GM21576 (cell line): ENCODE measurements at regions not wholly inside any gene's neighbourhood (a gene's known extent, or its start where the extent isn't known, plus 50 kb on each side); places are given as distances from the start of the nearest gene placed in this dataset.

Experiments
- ATAC-seq: cut with Tn5 transposase; IDR thresholded peaks from one replicate; pipeline ENCODE4 v1.9.1; 2021; ENCODE audit warnings: mild to moderate bottlenecking, moderate library complexity; ENCODE audit not compliant: unreplicated experiment

GRCh38 chr1:221099747-221100595, 220.7 kb downstream of the HLX start:
- no peak for ATAC-seq

DNA sequence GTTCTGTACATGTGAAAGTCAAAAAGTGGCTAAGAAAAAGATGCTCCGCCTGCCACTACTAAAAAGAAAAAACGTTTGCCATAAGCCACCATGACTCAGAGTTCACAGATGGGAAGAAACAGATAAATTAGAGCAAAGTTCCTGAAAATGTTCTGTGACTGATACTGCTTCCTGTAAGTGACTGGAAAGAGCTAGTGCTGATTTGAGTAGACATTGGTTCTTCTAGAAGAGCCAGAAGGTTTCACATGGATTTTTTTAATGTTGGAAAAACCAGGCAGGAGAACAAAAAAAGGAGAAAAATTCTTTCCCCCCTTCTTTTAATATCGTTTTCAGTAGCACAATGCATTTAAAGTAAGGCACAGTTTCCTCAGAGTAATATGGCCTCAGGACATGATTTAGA, 221.4 kb downstream of the HLX start:
- no peak for ATAC-seq

DNA sequence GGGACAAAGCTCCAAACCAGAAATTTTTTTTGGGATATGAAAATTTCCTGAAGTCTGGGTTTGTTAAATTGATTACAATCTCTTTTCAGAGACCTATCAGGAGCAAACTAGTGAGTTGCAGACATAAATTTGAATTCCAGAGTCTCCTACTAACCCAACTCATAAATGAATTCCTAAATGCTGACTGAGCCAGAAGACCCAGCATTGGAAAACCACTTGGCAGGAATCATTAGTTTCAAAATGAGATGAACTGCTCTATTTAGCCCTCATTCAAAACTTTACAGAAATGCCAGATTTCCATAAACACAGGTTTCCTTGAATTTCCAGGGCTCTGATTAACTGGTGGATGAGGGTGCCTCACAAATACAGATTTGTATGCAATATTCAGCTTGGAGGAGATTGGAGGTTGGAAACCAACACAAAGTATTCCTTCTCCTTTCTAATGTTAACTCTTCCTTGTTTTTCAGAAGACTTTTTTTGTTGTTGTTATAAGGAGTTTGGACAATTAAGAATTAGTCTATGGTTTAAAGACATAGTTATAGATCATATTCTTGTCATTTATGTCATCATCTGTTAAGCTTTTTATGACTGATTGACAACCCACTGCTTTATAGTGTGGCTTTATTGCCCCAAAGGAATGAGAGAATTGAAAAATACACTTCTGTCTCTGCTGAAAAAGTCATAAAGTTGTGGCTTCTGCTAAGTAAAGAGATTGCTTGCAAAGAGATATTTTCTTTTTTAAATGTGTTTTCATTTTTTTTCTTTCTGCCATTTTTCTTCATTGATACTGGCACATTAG, 222.8 kb downstream of the HLX start:
- ATAC-seq = no peak

- ATAC-seq = no peak
Measured at GRCh38 chr1:221104596-221104995, 225.4 kb downstream of the HLX start.

DNA sequence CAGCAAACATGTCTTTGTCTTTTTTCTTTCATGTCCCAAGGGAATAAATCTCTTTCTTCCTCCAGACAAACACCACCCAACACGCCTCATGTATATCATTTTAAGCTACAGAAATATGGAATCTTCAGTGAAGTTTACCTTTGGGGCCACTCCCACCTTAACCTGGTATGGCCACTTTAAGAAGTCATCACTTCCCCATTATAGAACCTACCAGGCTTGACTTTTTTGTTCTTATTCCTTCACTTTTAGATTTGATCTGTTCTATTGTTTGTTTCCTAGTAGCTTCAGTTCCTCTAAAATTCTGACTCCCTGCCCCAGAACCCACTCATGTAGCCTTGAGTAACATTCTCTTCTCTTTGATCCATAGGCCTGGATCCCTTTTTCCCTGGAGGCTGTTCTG, 226.3 kb downstream of the HLX start:
- ATAC-seq = no peak

- no peak for ATAC-seq
Measured at GRCh38 chr1:221106616-221107015, 227.4 kb downstream of the HLX start.

DNA sequence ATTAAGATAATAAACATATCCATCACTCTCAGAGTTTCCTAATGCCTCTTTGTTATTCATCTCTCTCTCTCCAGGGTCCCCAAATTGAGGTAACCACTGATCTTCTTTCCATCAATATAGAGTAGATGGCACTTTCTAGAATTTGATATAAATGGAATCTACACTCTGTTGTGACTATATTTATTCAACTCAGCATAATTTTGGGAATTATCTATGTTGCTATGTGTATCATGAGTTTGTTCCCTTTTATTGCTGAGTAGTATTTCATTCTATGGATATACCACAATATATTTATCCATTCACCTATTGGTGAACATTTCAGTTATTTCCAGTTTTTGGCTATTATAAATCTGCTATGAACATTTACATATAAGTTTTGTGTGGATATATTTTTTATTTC, 230.7 kb downstream of the HLX start:
- ATAC-seq = no peak

GRCh38 chr1:221117133-221117532, 237.9 kb downstream of the HLX start:
- no peak for ATAC-seq

GRCh38 chr1:221117548-221117951, 238.3 kb downstream of the HLX start:
- no peak for ATAC-seq

- ATAC-seq = no peak
Measured at GRCh38 chr1:221118176-221118937, 239.1 kb downstream of the HLX start.

DNA sequence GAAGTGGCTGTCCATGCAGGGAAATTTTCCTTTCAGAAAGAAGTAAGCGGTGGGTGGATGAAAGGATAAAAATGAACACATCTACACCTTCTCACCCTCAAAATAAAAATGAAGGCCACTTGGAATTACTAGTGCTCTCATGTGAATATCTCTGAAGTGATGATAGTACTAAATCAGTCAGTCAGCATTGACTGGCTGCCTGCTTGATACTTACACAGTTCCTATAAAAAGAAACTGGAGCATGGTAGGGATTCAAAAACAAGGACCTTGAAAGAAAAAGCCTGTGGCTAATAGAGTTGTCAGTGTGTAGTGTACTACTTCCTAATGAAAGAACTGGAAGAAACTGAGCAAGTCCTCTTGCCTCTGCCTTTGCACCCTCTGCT, 239.7 kb downstream of the HLX start:
- no peak for ATAC-seq

- no peak for ATAC-seq
Measured at GRCh38 chr1:221122501-221122900, 243.3 kb downstream of the HLX start.

DNA sequence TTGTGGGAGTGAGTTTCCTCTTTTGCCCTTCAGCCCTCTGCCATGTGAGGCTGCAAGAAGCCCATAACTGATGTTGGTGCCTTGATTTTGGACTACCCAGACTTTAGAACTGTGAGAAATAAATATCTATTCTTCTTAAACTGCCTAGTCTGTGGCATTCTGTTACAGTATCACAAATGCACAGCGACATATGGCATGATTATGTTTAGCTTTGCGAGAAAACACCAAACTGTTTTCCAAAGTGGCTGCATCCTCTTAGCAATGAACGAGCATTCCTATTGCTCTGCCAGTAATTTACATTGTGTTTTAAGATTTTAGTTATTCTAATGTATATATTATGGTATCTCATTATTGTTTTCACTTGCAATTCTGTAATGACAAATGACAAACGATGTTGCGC, 246.7 kb downstream of the HLX start:
- ATAC-seq = no peak

DNA sequence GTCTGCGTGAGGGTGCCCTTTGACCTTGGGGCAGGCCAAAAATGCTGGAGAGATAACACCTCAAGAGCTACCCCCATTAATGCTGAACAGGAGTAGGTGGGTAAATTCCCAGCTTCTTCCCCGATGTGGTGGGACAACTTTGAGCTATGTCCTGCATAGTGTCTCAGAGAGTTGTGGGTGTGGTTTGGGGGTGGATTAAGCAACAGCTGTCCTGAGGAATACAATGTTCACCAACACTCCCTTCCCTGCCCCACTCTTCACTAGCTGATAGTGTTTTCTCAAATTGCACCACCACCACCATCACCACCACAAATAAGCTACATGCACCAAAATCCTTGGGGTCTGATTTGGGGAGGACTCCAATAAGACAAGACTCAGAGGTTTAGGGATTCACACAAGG, 258.4 kb downstream of the HLX start:
- no peak for ATAC-seq

DNA sequence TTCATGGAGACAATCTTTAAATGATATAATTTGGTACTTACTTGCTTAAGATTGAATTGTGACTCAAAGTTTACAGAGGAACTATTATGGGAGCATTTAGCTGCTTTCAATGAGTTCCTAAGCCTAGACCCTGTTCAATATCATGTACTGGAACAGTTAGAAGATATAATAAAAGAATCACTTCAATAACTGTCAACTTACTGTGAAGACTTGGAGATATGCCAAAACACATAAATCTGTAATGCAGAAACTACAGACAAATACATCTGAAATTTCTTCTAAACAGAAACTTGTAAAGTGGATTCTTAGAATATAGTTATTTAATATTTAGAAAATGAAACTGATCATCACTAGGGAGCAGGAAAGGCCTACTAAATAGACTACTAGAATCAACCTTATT, 259.3 kb downstream of the HLX start:
- ATAC-seq = no peak

DNA sequence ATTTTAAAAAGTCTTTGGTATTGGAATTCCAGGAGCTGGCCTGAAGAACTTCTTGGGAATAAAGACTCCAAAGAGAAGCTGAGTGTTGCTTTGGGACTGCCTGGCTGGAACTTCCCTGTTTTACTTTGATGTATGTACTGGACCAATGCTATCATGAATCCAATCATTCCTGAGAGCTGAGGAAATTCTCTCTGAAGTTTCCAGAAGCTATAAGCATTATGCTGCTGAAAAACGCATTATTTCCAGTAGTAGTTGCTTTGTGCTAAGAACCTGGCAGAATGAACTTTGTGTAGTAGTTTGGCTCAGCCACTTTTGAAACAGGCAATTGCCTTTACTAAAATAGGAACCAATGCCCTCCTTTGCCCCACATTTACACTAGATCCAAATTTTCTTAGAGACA, 260.7 kb downstream of the HLX start:
- no peak for ATAC-seq

DNA sequence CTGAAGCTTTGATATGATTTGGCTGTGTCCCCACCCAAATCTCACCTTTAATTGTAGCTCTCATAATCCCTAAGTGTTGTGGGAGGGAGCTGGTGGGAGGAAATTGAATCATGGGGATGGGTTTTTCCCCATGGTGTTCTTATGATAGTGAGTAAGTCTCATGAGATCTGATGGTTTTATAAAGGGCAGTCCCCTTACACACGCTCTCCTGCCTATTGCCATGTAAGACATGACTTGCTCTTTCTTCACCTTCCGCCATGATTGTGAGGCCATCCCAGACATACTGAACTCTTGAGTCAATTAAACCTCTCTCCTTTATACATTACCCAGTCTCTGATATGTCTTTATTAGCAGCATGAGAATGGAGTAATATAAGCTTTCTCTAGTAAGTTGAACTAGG, 261.9 kb downstream of the HLX start:
- ATAC-seq = no peak

DNA sequence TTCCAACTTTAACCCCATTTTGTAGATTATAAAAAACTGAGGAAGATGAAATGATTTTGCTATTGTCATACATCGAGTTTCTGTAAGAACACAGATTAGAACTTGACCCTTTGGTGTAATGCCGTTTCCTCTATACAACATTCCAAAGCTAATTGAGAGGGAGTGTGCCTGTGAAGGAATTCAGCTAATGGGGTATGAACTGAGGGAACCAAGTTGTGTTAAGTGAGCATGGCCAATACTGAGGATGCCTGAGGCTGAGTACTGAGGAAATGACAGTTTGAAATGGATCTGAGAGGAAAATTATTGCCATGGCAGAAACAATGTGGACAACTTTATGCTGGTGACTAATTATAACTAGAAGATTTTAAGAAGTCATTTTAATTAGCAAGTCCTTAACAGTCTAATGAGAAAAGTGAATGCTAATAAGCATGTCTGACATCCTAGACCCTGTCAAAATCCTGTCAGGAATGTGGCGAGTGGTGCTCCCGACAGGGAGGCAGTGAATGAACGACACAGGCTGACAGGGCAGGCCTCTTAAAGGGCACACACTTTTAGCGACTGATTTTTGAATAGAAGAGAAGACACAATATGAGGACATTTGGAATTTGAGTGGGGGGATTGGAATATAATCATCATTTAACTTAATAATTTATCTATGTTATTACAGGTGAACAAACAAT, 262.5 kb downstream of the HLX start:
- ATAC-seq = no peak

GRCh38 chr1:221148660-221149059, 269.4 kb downstream of the HLX start:
- ATAC-seq = no peak

- no peak for ATAC-seq
Measured at GRCh38 chr1:221149111-221149510, 269.9 kb downstream of the HLX start.

GRCh38 chr1:221149555-221150075, 270.4 kb downstream of the HLX start:
- ATAC-seq = no peak
